Spleen (tissue), 11 donors: ENCODE measurements at regions not wholly inside any gene's neighbourhood (a gene's known extent, or its start where the extent isn't known, plus 50 kb on each side); places are given as distances from the start of the nearest gene placed in this dataset.

Experiments
- DNase-seq: peaks from one replicate; pipeline ENCODE4 v3.0.0-alpha.2; 2020
- H3K27ac ChIP-seq, 8 donors: fragments of 200-600 bp; sonication (generic) in 7 of 8; 1 replicate in 4 of 8; 2 replicates in 4 of 8; pipeline versions ENCODE4 v1.5.0 to v1.8.0; 2016 to 2021; ENCODE audit warnings: inconsistent platforms in 4 of 8, mild to moderate bottlenecking in 4 of 8, moderate library complexity in 1 of 8
- H3K27me3 ChIP-seq, 7 donors: fragments of 200-600 bp; sonication (generic) in 6 of 7; replicated peaks in 1 of 7; 1 replicate in 4 of 7; 2 replicates in 3 of 7; pipeline versions ENCODE4 v1.5.0 to v1.8.0; 2016 to 2021; ENCODE audit warnings: inconsistent platforms in 3 of 7, mild to moderate bottlenecking in 1 of 7
- H3K36me3 ChIP-seq, 6 donors: fragments of 200-600 bp; sonication (generic) in 5 of 6; 1 replicate in 4 of 6; 2 replicates in 2 of 6; pipeline versions ENCODE4 v1.5.0 to v1.8.0; 2016 to 2021; ENCODE audit warnings: inconsistent platforms in 2 of 6
- H3K4me1 ChIP-seq, 6 donors: fragments of 200-600 bp; sonication (generic) in 5 of 6; 1 replicate in 3 of 6; 2 replicates in 3 of 6; pipeline versions ENCODE4 v1.5.0 to v1.8.0; 2016 to 2021; ENCODE audit warnings: inconsistent platforms in 3 of 6
- H3K4me3 ChIP-seq, 8 donors: fragments of 200-600 bp; sonication (generic) in 7 of 8; 1 replicate in 4 of 8; 2 replicates in 4 of 8; pipeline versions ENCODE4 v1.5.0 to v1.8.0; 2016 to 2021; ENCODE audit warnings: inconsistent platforms in 4 of 8, mild to moderate bottlenecking in 4 of 8, moderate library complexity in 2 of 8
- H3K9me3 ChIP-seq, 8 donors: fragments of 200-600 bp; sonication (generic) in 7 of 8; 1 replicate in 4 of 8; 2 replicates in 4 of 8; pipeline versions ENCODE4 v1.5.0 to v1.8.0; 2016 to 2021; ENCODE audit warnings: inconsistent platforms in 4 of 8
- CTCF ChIP-seq, 11 experiments: fragments of 200-600 bp in 7 of 11; fragments of 450-650 bp in 4 of 11; sonication (generic) in 4 of 11; IDR thresholded peaks in 8 of 11; conservative IDR thresholded peaks in 3 of 11; 1 replicate in 7 of 11; 2 replicates in 4 of 11; pipeline versions ENCODE4 v1.4.0 to v1.8.0; 2016 to 2021; ENCODE audit warnings: antibody characterized with exemption in 11 of 11, inconsistent platforms in 4 of 11, mild to moderate bottlenecking in 1 of 11
- POLR2A ChIP-seq, 3 donors: fragments of 450-650 bp; IDR thresholded peaks; one replicate each; pipeline ENCODE4 v1.5.1; 2017; ENCODE audit warnings: antibody characterized with exemption in 3 of 3, mild to moderate bottlenecking in 1 of 3
- POLR2AphosphoS5 ChIP-seq, 3 donors: sonication (generic); formaldehyde crosslinking; IDR thresholded peaks; one replicate each; pipeline ENCODE4 v1.5.1; 2017; ENCODE audit warnings: antibody characterized with exemption in 3 of 3
- WGBS, 5 donors: extraction: QIAGEN DNeasy Blood & Tissue Kit in 3 of 5; methylation state at CpG; one replicate each; pipeline versions ENCODE4 v1.1.5 to v1.1.7; 2013 to 2018; 5-methylcytosine and 5-hydroxymethylcytosine counted together
- intact Hi-C: fragments of 100-400 bp; cut with DNase I; formaldehyde crosslinking; loops from one replicate; pipeline ENCODE4 v1.15.0; 2023; ENCODE audit warnings: low total_unique reads
- donor health status: healthy with polysubstance abuse.
- donor health status: DM: no; HTN: no; CAD: no; lungs with moderate emphysema.
- donor health status: DM: no; HTN: no; CAD: no.
- donor health status: Bipolar disorder and iron deficiency.
- donor health status: healthy.
- donor health status: DM: no; HTN: no; CAD: no.
- donor health status: DM: yes; HTN: yes; CAD: no.

- Histone ChIP-seq H3K4me1 (no peaks in the 10 kb centered on the region), H3K9me3 (peaks cover 0 to 47% (median 31%) of the 10 kb centered on the region in 8 donors), H3K36me3 (no peaks in the 10 kb centered on the region), H3K4me3 (no peak overlapping the region), H3K27me3 (no peaks in the 10 kb centered on the region), H3K27ac (no peak overlapping the region)
- no peak for DNase-seq
- intact Hi-C loops, result no loop called here
- WGBS, 5 donors, result 68 to 84% (median 83%) methylated on average over 1 of the region's 1 CpG
- TF ChIP-seq POLR2A (IDR thresholded peaks at IDR 0.05), result no peak
- no peak for TF ChIP-seq CTCF (IDR thresholded peaks at IDR 0.05 in 8 of 11, conservative IDR thresholded peaks at IDR 0.05 in 3 of 11)
These were observed 604.8 kb upstream of the SEL1L start for GRCh38 chr14:82138431-82138830.

DNA sequence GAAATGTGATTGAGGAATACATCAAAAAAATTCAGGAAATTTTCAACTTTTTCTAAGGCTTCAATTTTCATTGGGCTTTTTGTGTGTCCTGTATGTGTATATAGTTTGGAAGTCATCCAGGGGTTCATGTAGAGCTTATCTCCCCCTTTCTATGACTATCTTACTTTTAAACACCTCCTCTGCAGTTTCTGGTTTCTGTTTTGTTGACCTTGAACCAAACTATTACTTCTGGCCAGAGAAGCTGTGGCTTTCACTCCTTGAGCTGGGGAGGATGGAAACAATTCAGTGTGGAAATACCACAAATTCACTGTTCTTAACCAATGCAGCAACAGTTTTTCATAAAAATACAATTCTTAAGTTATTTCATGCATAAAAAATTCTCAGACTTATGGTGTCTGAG is 613.2 kb upstream of the SEL1L start:
- intact Hi-C loops, result no loop called here
- Histone ChIP-seq H3K4me3 (no peak overlapping the region), H3K36me3 (no peaks in the 10 kb centered on the region), H3K27ac (no peak overlapping the region), H3K27me3 (no peaks in the 10 kb centered on the region), H3K4me1 (no peaks in the 10 kb centered on the region), H3K9me3 (peaks cover 0 to 8% (median 2%) of the 10 kb centered on the region in 8 donors)
- TF ChIP-seq CTCF (IDR thresholded peaks at IDR 0.05 in 8 of 11, conservative IDR thresholded peaks at IDR 0.05 in 3 of 11) (no peak), POLR2AphosphoS5 (IDR thresholded peaks at IDR 0.05) (no peak), POLR2A (IDR thresholded peaks at IDR 0.05) (no peak)
- no peak for DNase-seq

- Histone ChIP-seq H3K36me3 (no peaks in the 10 kb centered on the region), H3K27me3 (no peaks in the 10 kb centered on the region), H3K9me3 (peaks cover 0 to 3% (median 0%) of the 10 kb centered on the region in 8 donors), H3K4me3 (no peak overlapping the region), H3K27ac (no peak overlapping the region), H3K4me1 (no peaks in the 10 kb centered on the region)
- WGBS, 5 donors, result 66 to 88% (median 81%) methylated on average over 4 of the region's 4 CpGs
- no peak for DNase-seq
- intact Hi-C loops, result no loop called here
- TF ChIP-seq POLR2AphosphoS5 (IDR thresholded peaks at IDR 0.05) (no peak), POLR2A (IDR thresholded peaks at IDR 0.05) (no peak), CTCF (IDR thresholded peaks at IDR 0.05 in 8 of 11, conservative IDR thresholded peaks at IDR 0.05 in 3 of 11) (no peak)
These were observed 620.0 kb upstream of the SEL1L start for GRCh38 chr14:82153689-82154088.

DNA sequence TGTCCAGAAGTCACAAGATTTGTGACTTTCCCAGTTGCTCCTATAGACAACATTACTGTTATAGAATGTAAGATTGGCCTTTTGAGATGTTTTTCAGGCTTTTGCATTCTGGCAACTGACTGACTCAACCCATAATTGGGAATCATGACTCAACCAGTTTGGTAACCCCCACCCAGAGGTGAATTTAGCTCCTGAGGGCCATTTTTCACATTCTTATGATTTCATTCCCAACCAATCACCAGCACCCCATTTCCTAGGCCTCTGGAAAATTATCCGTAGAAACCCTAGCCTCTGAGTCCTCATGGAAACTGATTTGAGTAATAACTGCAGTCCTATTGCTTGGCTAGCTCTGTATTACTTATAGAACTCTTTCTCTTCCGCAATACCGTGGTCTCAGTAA is 626.0 kb upstream of the SEL1L start:
- no peak for TF ChIP-seq POLR2A (IDR thresholded peaks at IDR 0.05)
- no peak for TF ChIP-seq POLR2AphosphoS5 (IDR thresholded peaks at IDR 0.05)
- no peak for TF ChIP-seq CTCF (IDR thresholded peaks at IDR 0.05 in 8 of 11, conservative IDR thresholded peaks at IDR 0.05 in 3 of 11)
- no peaks in the 10 kb centered on the region for H3K27me3 ChIP-seq
- H3K4me1 ChIP-seq, result no peaks in the 10 kb centered on the region
- H3K4me3 ChIP-seq, result no peak overlapping the region
- H3K36me3 ChIP-seq, result no peaks in the 10 kb centered on the region
- peaks cover 0 to 52% (median 35%) of the 10 kb centered on the region in 8 donors for H3K9me3 ChIP-seq
- intact Hi-C loops, result no loop called here
- WGBS, 5 donors, result 90 to 98% (median 92%) methylated on average over 3 of the region's 3 CpGs
- DNase-seq, result no peak
- no peak overlapping the region for H3K27ac ChIP-seq
